HL-60 (cell line): ENCODE measurements at regions not wholly inside any gene's neighbourhood (a gene's known extent, or its start where the extent isn't known, plus 50 kb on each side); places are given as distances from the start of the nearest gene placed in this dataset.

Source experiments
- CTCF ChIP-seq: IDR thresholded peaks from one replicate; pipeline ENCODE4 v1.5.1; 2011; ENCODE audit warnings: low read length, control low read depth, inconsistent platforms; ENCODE audit not compliant: insufficient read depth
- GABPA ChIP-seq: IDR thresholded peaks from 2 replicates; pipeline ENCODE4 v1.6.1; 2012; ENCODE audit warnings: low read depth

GRCh38 chrX:10352536-10352935 lies 195.8 kb downstream of the CLCN4 start:
- TF ChIP-seq GABPA = no peak
- TF ChIP-seq CTCF = no peak
